GM12878 (cell line): ENCODE measurements at regions not wholly inside any gene's neighbourhood (a gene's known extent, or its start where the extent isn't known, plus 50 kb on each side); places are given as distances from the start of the nearest gene placed in this dataset.

Experiments
- E4F1 ChIP-seq: fragments of 450-650 bp; IDR thresholded peaks from 2 replicates; pipeline ENCODE4 v1.6.1; 2018; ENCODE audit warnings: borderline replicate concordance, mild to moderate bottlenecking; ENCODE audit not compliant: partially characterized antibody
- IRF3 ChIP-seq: fragments of 450-650 bp; IDR thresholded peaks from 2 replicates; pipeline ENCODE4 v1.6.1; 2014; ENCODE audit warnings: mild to moderate bottlenecking
- MXI1 ChIP-seq: fragments of 150-350 bp; IDR thresholded peaks from 2 replicates; pipeline ENCODE4 v1.6.1; 2011; ENCODE audit warnings: low read depth, mild to moderate bottlenecking, inconsistent platforms, low read length, improper control_type of control experiment
- PBX3 ChIP-seq: IDR thresholded peaks from 2 replicates; pipeline ENCODE4 v1.6.1; 2011; ENCODE audit warnings: mild to moderate bottlenecking, low read depth, low read length, moderate library complexity; ENCODE audit not compliant: insufficient replicate concordance
- POLR2AphosphoS2 ChIP-seq: IDR thresholded peaks from 2 replicates; pipeline ENCODE4 v1.6.1; 2011; ENCODE audit warnings: low read depth, mild to moderate bottlenecking, low read length, improper control_type of control experiment, moderate library complexity

- TF ChIP-seq POLR2AphosphoS2 (no peak), IRF3 (no peak), E4F1 (no peak), PBX3 (no peak), MXI1 (no peak)
These were observed 225.0 kb upstream of the ZNF217 start for GRCh38 chr20:53818457-53819177.
